GM18870 (cell line): ENCODE measurements at regions not wholly inside any gene's neighbourhood (a gene's known extent, or its start where the extent isn't known, plus 50 kb on each side); places are given as distances from the start of the nearest gene placed in this dataset.

ENCODE experiments used
- ATAC-seq: cut with Tn5 transposase; IDR thresholded peaks from one replicate; pipeline ENCODE4 v1.9.1; 2021; ENCODE audit warnings: moderate library complexity; ENCODE audit not compliant: unreplicated experiment

- no peak for ATAC-seq
Observed at GRCh38 chr4:159443975-159444374, 341.1 kb downstream of the RAPGEF2 start.

- no peak for ATAC-seq
Observed at GRCh38 chr4:159444678-159445077, 341.8 kb downstream of the RAPGEF2 start.

DNA sequence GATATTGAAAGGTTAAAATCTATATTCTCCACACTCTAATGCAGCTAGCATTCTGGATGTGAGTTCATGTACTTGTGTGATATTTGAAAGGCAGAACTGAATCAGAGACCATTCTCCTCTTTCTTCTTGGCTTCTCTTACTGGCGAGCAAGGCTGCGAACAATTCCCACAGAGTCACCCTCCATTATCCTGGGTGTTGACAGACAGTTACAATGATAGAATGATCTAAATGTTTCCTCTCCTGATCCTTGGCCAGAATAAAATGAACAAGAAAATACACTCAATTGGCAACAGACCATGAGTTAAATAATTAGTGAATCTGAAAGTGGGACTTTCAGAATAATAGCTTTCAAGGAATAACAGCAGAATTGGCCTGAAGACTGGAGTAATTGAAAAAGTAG is 342.8 kb downstream of the RAPGEF2 start:
- no peak for ATAC-seq

DNA sequence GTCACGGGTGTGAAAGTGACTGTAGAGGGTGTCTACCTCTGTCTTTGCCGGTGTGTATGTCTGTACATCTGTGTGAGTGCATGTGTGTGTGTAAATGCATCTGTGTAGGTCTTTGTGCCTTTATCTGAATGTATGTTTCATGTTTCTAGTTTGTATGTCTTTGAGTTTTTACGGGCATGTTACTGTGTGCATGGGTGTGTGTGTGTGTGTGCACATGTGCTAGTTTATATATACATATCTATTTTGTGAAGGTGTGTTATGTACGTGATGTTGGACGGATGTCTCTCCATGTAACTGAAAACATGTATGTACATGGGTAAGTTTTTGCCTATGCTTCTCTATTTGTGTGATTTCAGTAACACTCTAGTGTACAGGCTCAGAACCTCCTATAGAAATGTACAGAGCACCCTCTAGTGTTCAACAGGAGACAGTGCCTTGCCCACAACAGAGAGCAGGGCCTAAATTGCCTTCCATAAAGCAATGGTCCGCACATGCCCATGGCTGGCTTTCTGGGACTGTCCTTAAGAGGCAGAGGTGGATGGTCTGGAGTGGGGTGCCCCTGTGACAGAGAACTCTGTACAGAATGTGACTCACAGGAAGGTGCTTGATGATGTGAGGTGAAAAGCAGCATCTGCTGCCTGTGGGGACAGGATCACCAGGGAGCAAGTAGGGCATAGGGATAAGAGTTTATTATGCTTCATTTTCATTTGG is 343.5 kb downstream of the RAPGEF2 start:
- ATAC-seq: peak; percentile 99

GRCh38 chr4:159447296-159447695 is 344.4 kb downstream of the RAPGEF2 start:
- no peak for ATAC-seq

GRCh38 chr4:159451006-159451405 is 348.1 kb downstream of the RAPGEF2 start:
- no peak for ATAC-seq

- peak; percentile 73 for ATAC-seq
Observed at GRCh38 chr4:159455675-159456237, 352.9 kb downstream of the RAPGEF2 start.

- ATAC-seq: no peak
Observed at GRCh38 chr4:159460371-159460770, 357.5 kb downstream of the RAPGEF2 start.

- ATAC-seq: no peak
Observed at GRCh38 chr4:159463235-159463634, 360.4 kb downstream of the RAPGEF2 start.

GRCh38 chr4:159464302-159464701 is 361.4 kb downstream of the RAPGEF2 start:
- no peak for ATAC-seq

- ATAC-seq: no peak
Observed at GRCh38 chr4:159476886-159477285, 374.0 kb downstream of the RAPGEF2 start.

GRCh38 chr4:159480826-159481225 is 377.9 kb downstream of the RAPGEF2 start:
- ATAC-seq: no peak

DNA sequence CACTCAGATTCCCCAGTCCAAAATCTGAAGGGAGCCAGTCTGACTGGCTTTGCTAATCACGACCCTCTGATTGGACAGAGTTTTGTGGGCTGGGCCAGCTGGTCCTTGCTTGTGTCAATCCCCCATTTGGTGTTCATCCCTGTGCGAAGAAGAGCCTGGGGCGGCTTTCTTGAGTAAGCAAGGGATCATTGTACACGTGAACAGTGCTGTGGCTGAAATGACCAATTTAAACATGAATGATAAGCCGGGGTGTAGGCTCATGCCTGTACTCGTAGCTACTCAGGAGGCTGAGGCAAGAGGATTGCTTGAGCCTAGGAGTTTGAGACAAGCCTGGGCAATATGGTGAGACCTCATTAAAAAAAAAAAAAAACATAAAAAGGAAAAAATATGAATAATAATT is 379.1 kb downstream of the RAPGEF2 start:
- no peak for ATAC-seq

- ATAC-seq: no peak
Observed at GRCh38 chr4:159483110-159483781, 380.4 kb downstream of the RAPGEF2 start.

DNA sequence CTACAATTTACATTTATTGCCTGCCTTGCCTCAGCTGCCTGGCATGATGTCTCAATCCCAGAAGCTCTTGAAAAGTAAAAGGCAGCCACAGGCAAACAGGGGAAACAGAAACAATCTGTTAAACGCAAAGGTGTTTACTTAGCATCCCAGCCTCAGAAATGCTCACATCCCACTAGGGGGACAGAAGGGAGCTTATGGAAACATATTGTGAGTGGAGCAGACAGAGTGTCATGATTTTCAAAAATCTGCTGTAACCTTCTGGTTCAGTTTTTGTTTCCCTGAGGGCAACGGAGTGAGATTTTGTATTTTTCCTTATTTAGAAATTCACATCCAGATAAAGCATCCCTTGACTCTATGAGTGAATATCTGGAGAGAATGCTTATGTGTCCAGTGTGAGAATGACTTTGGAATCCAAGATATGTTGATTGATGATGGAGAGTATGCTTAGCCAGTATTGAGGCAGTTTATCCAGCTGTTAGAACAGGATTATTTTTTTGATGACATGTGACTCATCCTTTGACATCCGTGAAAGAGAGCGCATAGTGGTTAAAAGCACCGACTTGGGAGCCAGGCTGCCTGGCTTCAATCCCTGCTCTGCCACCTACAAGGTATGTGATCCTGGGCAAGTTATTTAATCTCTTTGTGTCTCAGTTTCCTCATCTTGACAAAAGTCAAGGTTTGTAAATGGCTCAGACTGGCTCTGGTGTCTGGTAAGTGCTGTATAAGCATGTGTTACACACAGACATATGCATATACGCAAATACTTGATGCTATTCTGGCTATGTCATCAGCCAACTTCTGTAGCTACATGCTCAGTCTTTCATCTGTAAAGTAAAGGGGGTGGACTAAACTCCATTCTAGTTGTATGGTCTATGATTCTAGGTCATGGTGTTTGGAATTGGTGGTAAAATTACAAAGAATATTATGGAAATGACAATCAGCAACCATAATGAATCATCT is 381.2 kb downstream of the RAPGEF2 start:
- no peak for ATAC-seq

DNA sequence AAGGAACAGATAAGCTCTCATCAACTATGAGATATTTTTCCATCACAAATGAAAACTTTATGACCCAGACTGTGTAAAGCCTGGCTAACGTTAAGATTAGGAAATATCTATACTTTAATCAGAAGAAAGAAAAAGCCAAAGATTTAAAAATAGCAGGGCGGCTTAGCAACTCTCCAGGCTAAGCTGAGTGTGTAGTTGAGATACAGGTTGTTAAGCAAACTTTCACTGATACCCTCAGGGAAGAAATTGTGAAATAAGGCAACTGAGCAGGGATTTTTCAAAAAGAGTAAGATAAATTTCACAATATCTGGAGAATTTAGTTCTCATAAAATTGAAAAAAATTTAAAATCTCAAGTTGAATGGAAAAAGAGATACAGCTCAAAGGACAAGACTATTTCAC is 382.0 kb downstream of the RAPGEF2 start:
- no peak for ATAC-seq

GRCh38 chr4:159487284-159487747 is 384.4 kb downstream of the RAPGEF2 start:
- peak; percentile 97 for ATAC-seq

DNA sequence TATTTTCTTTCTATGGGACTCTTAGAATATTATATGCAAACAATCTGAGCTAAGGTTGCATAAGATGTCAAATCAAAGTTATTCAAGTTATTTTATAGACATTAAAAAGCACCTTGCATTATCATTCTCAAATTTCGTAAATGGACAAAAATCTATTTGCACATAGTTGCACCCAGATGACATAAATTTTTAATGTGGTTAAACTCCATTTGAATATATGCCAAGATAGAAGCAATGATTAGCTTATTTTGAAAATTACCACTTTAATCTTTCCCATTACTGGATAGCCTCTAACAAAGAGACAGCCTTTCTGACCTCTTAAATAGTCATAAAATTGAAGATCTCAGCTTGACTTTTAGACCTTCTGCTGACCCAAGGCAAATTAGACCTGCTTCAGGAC is 386.8 kb downstream of the RAPGEF2 start:
- no peak for ATAC-seq

GRCh38 chr4:159495515-159496236 is 392.8 kb downstream of the RAPGEF2 start:
- no peak for ATAC-seq

DNA sequence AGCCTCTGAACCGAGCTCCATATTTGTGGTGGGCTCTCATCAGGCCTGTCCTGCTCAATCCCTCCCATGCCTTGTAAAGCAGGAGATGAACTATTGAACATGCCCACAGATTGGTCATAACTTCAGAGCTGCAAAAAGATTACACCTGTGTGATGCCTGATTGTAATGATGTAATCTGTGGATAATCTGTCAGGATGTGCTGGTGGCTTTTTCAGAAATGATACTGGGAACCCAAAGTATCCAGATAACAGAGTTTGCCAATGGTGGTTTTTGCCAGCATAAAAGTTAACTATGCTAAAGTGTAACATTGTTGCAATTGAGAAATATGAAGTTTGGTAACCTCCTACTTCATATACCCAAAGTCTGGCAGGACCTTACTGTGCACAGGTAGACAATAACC is 393.4 kb downstream of the RAPGEF2 start:
- ATAC-seq: no peak
